HEK293T (cell line): ENCODE measurements at regions not wholly inside any gene's neighbourhood (a gene's known extent, or its start where the extent isn't known, plus 50 kb on each side); places are given as distances from the start of the nearest gene placed in this dataset.

Experiments
- CTCF ChIA-PET: fragments of 350-600 bp; formaldehyde crosslinking; extraction: SDS; loops from one replicate; lab custom pipeline; 2021; ENCODE audit warnings: antibody characterized with exemption, inconsistent platforms; lab: Yijun Ruan, JAX
- POLR2A ChIA-PET: fragments of 350-600 bp; formaldehyde crosslinking; extraction: SDS; loops from one replicate; lab custom pipeline; 2020; ENCODE audit warnings: antibody characterized with exemption, inconsistent platforms; lab: Yijun Ruan, JAX
- DNase-seq: peaks from one replicate; pipeline ENCODE4 v3.0.0; 2012; ENCODE audit warnings: mixed read lengths; ENCODE audit errors: extremely low spot score
- ARNT ChIP-seq: fragments of 450-650 bp; IDR thresholded peaks from 2 replicates; pipeline ENCODE4 v1.6.1; 2017; ENCODE audit warnings: mild to moderate bottlenecking
- BHLHE40 ChIP-seq: fragments of 450-650 bp; IDR thresholded peaks from 2 replicates; pipeline ENCODE4 v1.6.1; 2016; ENCODE audit warnings: mild to moderate bottlenecking, moderate library complexity, borderline replicate concordance
- CTBP1 ChIP-seq: fragments of 450-650 bp; IDR thresholded peaks from 2 replicates; pipeline ENCODE4 v1.6.1; 2016; ENCODE audit warnings: borderline replicate concordance
- ELF4 ChIP-seq: fragments of 450-650 bp; IDR thresholded peaks from 2 replicates; pipeline ENCODE4 v1.6.1; 2017; ENCODE audit warnings: antibody characterized with exemption
- FOXA1 ChIP-seq: fragments of 450-650 bp; IDR thresholded peaks from 2 replicates; pipeline ENCODE4 v1.6.1; 2016; ENCODE audit warnings: mild to moderate bottlenecking
- FOXK2 ChIP-seq: fragments of 450-650 bp; IDR thresholded peaks from 2 replicates; pipeline ENCODE4 v1.6.1; 2016; ENCODE audit warnings: mild to moderate bottlenecking
- FOXM1 ChIP-seq: fragments of 450-650 bp; IDR thresholded peaks from 2 replicates; pipeline ENCODE4 v1.6.1; 2017; ENCODE audit warnings: mild to moderate bottlenecking, borderline replicate concordance
- HDGF ChIP-seq: fragments of 450-650 bp; IDR thresholded peaks from 2 replicates; pipeline ENCODE4 v1.6.1; 2017; ENCODE audit warnings: antibody characterized with exemption, borderline replicate concordance
- L3MBTL2 ChIP-seq: fragments of 450-650 bp; conservative IDR thresholded peaks from 2 replicates; pipeline ENCODE4 v1.6.1; 2016; ENCODE audit warnings: mild to moderate bottlenecking
- LEF1 ChIP-seq: fragments of 450-650 bp; IDR thresholded peaks from 2 replicates; pipeline ENCODE4 v1.6.1; 2017; ENCODE audit warnings: mild to moderate bottlenecking, borderline replicate concordance
- NFRKB ChIP-seq: fragments of 450-650 bp; IDR thresholded peaks from 2 replicates; pipeline ENCODE4 v1.6.1; 2016; ENCODE audit warnings: mild to moderate bottlenecking, moderate library complexity
- PKNOX1 ChIP-seq: fragments of 450-650 bp; IDR thresholded peaks from 2 replicates; pipeline ENCODE4 v1.6.1; 2016
- SP1 ChIP-seq: fragments of 450-650 bp; IDR thresholded peaks from 2 replicates; pipeline ENCODE4 v1.6.1; 2017
- SUZ12 ChIP-seq: fragments of 450-650 bp; IDR thresholded peaks from 2 replicates; pipeline ENCODE4 v1.6.1; 2016; ENCODE audit warnings: mild to moderate bottlenecking
- TARDBP ChIP-seq: fragments of 450-650 bp; IDR thresholded peaks from 2 replicates; pipeline ENCODE4 v1.6.1; 2016
- ZNF384 ChIP-seq: fragments of 450-650 bp; IDR thresholded peaks from 2 replicates; pipeline ENCODE4 v1.6.1; 2016

GRCh38 chr3:73762855-73763254, 138.1 kb upstream of the PDZRN3 start:
- CTCF ChIA-PET: no interaction called here
- no peak for DNase-seq
- no peak for TF ChIP-seq ELF4
- POLR2A ChIA-PET: no interaction called here

DNA sequence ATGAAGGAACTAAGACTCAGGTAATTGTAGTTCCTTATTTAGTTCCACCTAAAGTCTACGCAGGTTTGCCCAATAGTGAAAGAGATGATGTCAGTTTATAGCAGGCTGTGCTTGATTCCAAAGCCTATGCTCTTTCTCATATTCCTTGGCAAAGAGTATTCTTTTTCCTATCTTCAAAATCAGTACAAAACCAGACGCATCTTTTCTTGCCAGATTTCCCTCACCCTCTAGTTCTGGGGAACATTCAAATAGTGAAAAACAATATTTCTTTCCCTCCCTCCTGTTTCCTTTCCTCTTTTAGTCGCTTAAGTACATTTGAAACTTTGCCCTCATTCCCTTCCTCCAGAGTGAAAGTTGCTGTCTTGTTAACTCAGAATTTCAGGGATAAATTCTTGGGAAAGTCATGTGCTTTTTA, 134.6 kb upstream of the PDZRN3 start:
- POLR2A ChIA-PET: no interaction called here
- DNase-seq: no peak
- CTCF ChIA-PET: no interaction called here
- TF ChIP-seq BHLHE40 (no peak), ELF4 (no peak), NFRKB (no peak), HDGF (no peak), FOXK2 (no peak), SP1 (no peak), SUZ12 (no peak), ZNF384 (no peak), ARNT (no peak), FOXA1 (no peak), PKNOX1 (no peak), FOXM1 (no peak), L3MBTL2 (no peak), CTBP1 (no peak), TARDBP (no peak)

GRCh38 chr3:73757536-73757935, 132.8 kb upstream of the PDZRN3 start:
- TF ChIP-seq LEF1: no peak
- no peak for TF ChIP-seq L3MBTL2
- no peak for TF ChIP-seq SP1
- no peak for TF ChIP-seq SUZ12
- TF ChIP-seq FOXM1: no peak
- TF ChIP-seq ELF4: no peak
- TF ChIP-seq ARNT: no peak
- no peak for TF ChIP-seq HDGF
- TF ChIP-seq CTBP1: no peak
- no peak for TF ChIP-seq ZNF384
- ChIA-PET POLR2A (no interaction called here), CTCF (no interaction called here)
- DNase-seq: no peak

DNA sequence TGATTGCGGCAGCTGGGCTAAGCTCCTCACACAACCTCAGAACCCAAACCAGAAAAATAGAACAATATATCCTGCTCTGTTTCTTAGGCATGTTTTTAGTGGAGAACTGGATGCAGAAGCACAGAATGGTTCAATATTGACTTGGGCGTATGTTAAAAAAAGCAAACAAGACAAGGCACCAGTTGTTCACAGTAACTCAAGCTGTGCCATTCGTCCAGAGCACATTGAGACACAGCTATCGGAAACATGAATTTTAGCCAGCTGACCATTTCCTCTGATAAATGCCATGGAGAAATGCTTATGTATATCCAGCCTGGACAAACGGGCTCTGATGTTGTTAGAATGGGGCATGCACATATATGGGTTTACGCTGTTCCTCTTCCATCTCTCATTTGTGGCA, 129.2 kb upstream of the PDZRN3 start:
- CTCF ChIA-PET: no interaction called here
- POLR2A ChIA-PET: no interaction called here
- no peak for DNase-seq
- TF ChIP-seq FOXK2: no peak

GRCh38 chr3:73752338-73752737, 127.6 kb upstream of the PDZRN3 start:
- POLR2A ChIA-PET: no interaction called here
- no peak for TF ChIP-seq L3MBTL2
- no peak for TF ChIP-seq SUZ12
- TF ChIP-seq LEF1: no peak
- no peak for TF ChIP-seq PKNOX1
- TF ChIP-seq TARDBP: no peak
- no peak for TF ChIP-seq SP1
- TF ChIP-seq FOXA1: no peak
- CTCF ChIA-PET: no interaction called here
- no peak for DNase-seq

DNA sequence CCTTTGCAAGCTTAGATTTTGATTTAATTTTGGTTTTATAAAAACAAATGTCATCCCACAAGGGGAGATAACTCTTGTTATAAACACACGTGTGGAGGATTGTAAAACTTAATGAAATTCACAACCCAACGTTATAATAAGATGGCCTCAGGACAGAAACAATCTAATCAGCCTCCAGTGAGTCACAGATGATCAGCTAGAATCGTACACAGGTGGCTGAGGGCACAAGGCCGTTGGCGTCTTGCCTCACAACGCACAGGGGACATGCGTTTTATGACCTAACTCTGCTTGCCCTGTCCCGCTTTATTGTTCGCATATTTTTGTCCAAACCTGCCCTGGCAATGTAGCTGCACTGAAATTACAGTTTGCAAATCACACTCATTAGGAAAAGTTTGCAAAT, 121.9 kb upstream of the PDZRN3 start:
- POLR2A ChIA-PET: no interaction called here
- DNase-seq: no peak
- TF ChIP-seq ZNF384 (no peak), ARNT (no peak), CTBP1 (no peak)
- CTCF ChIA-PET: no interaction called here

- no peak for DNase-seq
- TF ChIP-seq FOXK2 (no peak), SUZ12 (no peak), FOXA1 (no peak), LEF1 (no peak), ZNF384 (no peak), ARNT (no peak), CTBP1 (no peak), ELF4 (no peak), SP1 (no peak), PKNOX1 (no peak), NFRKB (no peak), TARDBP (no peak), FOXM1 (no peak), BHLHE40 (no peak)
- ChIA-PET CTCF (no interaction called here), POLR2A (no interaction called here)
These were observed 120.9 kb upstream of the PDZRN3 start for GRCh38 chr3:73745526-73746191.
